ENCODE measurements at regions not wholly inside any gene's neighbourhood (a gene's known extent, or its start where the extent isn't known, plus 50 kb on each side); places are given as distances from the start of the nearest gene placed in this dataset.
A peak's percentile ranks its signal among the peaks of the same experiment; 100 is the strongest.

DNA sequence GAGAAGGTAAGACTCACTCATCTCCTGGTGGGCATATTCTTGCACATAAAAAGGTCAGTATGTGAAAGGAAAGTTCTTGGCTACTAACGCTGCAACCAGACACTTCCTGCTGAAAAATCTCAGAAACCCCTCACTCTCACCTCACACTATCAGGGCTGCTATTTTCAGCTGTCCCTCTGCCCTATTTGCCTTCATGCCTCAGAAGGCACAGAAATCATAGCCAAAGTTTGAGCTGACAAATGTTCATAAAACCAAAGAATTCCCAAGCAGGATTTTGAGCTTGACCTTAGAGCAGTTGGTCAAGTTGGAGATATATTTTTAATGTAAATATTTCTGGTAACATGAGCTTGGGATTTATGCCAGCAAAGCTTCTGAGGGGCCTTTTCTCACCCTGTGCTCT, 806.2 kb downstream of the MAFB start:
- no peaks in the 10 kb centered on the region for H3K9me3 ChIP-seq (ENCODE audit: control insufficient read depth, low read length)
- H3K36me3 ChIP-seq (ENCODE audit: control insufficient read depth, insufficient read depth, low read length) = no peaks in the 10 kb centered on the region
- H3K79me2 ChIP-seq = no peaks in the 10 kb centered on the region
- H3K4me2 ChIP-seq (ENCODE audit: low read length) = no peak overlapping the region
- H3K27me3 ChIP-seq (ENCODE audit: control insufficient read depth, insufficient read depth, low read length) = no peaks in the 10 kb centered on the region
- no peak overlapping the region for H3K4me3 ChIP-seq (ENCODE audit: low read depth, low read length)
- peak overlapping the region; percentile 20 for H3K27ac ChIP-seq
- peak overlapping the region; percentile 67 for H2AFZ ChIP-seq
- H3K4me1 ChIP-seq = peaks cover 49% of the 10 kb centered on the region
- TF ChIP-seq, protein P1, sequence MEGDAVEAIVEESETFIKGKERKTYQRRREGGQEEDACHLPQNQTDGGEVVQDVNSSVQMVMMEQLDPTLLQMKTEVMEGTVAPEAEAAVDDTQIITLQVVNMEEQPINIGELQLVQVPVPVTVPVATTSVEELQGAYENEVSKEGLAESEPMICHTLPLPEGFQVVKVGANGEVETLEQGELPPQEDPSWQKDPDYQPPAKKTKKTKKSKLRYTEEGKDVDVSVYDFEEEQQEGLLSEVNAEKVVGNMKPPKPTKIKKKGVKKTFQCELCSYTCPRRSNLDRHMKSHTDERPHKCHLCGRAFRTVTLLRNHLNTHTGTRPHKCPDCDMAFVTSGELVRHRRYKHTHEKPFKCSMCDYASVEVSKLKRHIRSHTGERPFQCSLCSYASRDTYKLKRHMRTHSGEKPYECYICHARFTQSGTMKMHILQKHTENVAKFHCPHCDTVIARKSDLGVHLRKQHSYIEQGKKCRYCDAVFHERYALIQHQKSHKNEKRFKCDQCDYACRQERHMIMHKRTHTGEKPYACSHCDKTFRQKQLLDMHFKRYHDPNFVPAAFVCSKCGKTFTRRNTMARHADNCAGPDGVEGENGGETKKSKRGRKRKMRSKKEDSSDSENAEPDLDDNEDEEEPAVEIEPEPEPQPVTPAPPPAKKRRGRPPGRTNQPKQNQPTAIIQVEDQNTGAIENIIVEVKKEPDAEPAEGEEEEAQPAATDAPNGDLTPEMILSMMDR (IDR thresholded peaks at IDR 0.05) = no peak
- no peak overlapping the region for H3K9ac ChIP-seq

DNA sequence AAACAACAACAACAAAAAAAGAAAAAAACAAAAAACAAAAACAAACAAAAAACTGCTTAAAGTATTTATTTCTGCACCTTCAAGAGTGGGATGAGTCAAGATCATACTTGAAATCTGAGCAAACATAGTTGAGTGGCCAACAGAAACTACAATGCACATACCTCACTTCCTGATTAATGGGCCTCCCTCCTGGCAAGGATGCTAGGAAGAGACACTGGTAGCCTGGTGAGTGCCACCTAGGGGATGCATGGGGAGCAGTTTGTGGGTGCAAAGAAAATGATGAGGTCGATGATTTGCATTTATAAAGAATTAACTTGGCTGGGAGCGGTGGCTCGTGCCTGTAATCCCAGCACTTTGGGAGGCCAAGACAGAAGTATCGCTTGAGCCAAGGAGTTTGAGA, 808.1 kb downstream of the MAFB start:
- Histone ChIP-seq H3K27me3 (ENCODE audit: control insufficient read depth, insufficient read depth, low read length) (no peaks in the 10 kb centered on the region), H3K27ac (peak overlapping the region; percentile 97), H3K9me3 (ENCODE audit: control insufficient read depth, low read length) (no peaks in the 10 kb centered on the region), H3K9ac (no peak overlapping the region), H3K36me3 (ENCODE audit: control insufficient read depth, insufficient read depth, low read length) (no peaks in the 10 kb centered on the region), H3K4me2 (ENCODE audit: low read length) (peak overlapping the region; percentile 7), H2AFZ (peak overlapping the region; percentile 76), H3K79me2 (no peaks in the 10 kb centered on the region), H3K4me1 (peaks cover 63% of the 10 kb centered on the region), H3K4me3 (ENCODE audit: low read depth, low read length) (no peak overlapping the region)
- TF ChIP-seq, protein P1 (IDR thresholded peaks at IDR 0.05) = peak; percentile 38

DNA sequence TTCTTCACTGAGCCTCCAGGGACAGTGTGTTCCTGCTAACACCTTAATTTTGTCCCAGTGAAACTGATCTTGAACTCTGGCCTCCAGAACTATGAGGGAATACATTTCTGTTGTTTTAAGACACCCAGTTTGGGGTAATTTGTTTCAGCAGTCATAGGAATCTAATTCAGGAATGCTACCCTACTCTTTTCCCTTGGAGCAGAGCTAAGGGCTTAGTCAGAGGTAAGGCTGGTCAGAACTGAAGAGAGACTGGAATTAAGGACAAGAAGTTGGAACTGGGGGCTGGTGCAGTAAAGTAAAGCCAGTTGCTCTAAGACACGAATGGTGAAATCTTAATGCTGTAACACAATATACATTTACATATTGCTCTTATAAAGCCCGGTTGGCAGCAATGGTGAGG, 809.7 kb downstream of the MAFB start:
- no peaks in the 10 kb centered on the region for H3K9me3 ChIP-seq (ENCODE audit: control insufficient read depth, low read length)
- TF ChIP-seq, protein P1 (IDR thresholded peaks at IDR 0.05) = no peak

DNA sequence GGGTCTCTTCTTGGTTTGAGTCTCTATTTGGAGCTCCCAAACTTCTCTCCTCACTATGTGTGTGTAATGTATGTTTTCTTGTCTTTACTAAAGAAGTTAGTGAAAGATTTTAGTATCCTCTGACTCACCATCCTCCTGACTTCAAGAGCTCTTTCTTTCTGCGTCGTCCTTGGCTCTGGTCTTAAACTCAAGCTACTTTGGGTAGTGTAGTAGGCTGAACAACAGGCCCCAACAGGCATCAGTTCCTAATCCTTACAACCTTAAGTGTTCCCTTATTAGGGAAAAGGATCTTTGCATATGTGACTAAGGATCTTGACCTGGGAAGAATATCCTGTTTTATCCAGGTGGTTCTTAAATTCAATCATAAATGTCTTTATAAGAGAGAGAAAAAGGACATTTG, 810.2 kb downstream of the MAFB start:
- Histone ChIP-seq H3K27me3 (ENCODE audit: control insufficient read depth, insufficient read depth, low read length) (no peaks in the 10 kb centered on the region), H2AFZ (peak overlapping the region; percentile 76), H3K9ac (no peak overlapping the region), H3K27ac (peak overlapping the region; percentile 97), H3K4me3 (ENCODE audit: low read depth, low read length) (no peak overlapping the region), H3K36me3 (ENCODE audit: control insufficient read depth, insufficient read depth, low read length) (no peaks in the 10 kb centered on the region), H3K9me3 (ENCODE audit: control insufficient read depth, low read length) (no peaks in the 10 kb centered on the region), H3K79me2 (no peaks in the 10 kb centered on the region), H3K4me1 (peaks cover 73% of the 10 kb centered on the region), H3K4me2 (ENCODE audit: low read length) (peak overlapping the region; percentile 40)
- TF ChIP-seq, protein P1 (IDR thresholded peaks at IDR 0.05) = no peak

More for the DNA sequence above, 809.7 kb downstream of the MAFB start:
- Histone ChIP-seq H3K4me2 (ENCODE audit: low read length) (no peak overlapping the region), H3K79me2 (no peaks in the 10 kb centered on the region), H3K36me3 (ENCODE audit: control insufficient read depth, insufficient read depth, low read length) (no peaks in the 10 kb centered on the region), H3K27ac (peak overlapping the region; percentile 97), H3K4me1 (peaks cover 70% of the 10 kb centered on the region), H2AFZ (peak overlapping the region; percentile 76), H3K27me3 (ENCODE audit: control insufficient read depth, insufficient read depth, low read length) (no peaks in the 10 kb centered on the region), H3K9ac (no peak overlapping the region), H3K4me3 (ENCODE audit: low read depth, low read length) (no peak overlapping the region)

DNA sequence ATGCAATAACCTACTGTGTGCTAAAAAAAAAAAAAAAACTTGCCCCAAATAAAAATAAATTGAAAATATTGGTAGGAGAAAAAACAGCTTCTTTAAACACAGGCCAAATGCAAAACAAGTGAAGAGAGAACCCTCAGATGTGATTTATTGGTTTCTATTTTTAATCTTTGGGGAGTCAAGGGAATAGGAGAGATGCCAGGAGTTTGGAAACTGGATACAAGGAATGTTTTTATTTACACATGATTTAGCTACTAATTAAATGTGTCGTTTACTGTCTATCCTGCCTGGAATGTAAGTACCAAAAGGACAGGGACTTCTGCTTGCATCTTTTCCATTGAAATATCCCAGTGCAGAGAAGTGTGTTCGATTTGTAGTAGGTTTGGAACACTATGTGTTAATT, 810.7 kb downstream of the MAFB start:
- Histone ChIP-seq H2AFZ (peak overlapping the region; percentile 76), H3K9ac (no peak overlapping the region), H3K79me2 (no peaks in the 10 kb centered on the region), H3K36me3 (ENCODE audit: control insufficient read depth, insufficient read depth, low read length) (no peaks in the 10 kb centered on the region), H3K9me3 (ENCODE audit: control insufficient read depth, low read length) (no peaks in the 10 kb centered on the region), H3K27me3 (ENCODE audit: control insufficient read depth, insufficient read depth, low read length) (no peaks in the 10 kb centered on the region), H3K4me2 (ENCODE audit: low read length) (peak overlapping the region; percentile 40), H3K27ac (peak overlapping the region; percentile 97), H3K4me1 (peaks cover 78% of the 10 kb centered on the region), H3K4me3 (ENCODE audit: low read depth, low read length) (no peak overlapping the region)
- TF ChIP-seq, protein P1 (IDR thresholded peaks at IDR 0.05) = no peak

All from parathyroid adenoma (tissue), 2 donors.